ENCODE measurements at regions not wholly inside any gene's neighbourhood (a gene's known extent, or its start where the extent isn't known, plus 50 kb on each side); places are given as distances from the start of the nearest gene placed in this dataset.

DNA sequence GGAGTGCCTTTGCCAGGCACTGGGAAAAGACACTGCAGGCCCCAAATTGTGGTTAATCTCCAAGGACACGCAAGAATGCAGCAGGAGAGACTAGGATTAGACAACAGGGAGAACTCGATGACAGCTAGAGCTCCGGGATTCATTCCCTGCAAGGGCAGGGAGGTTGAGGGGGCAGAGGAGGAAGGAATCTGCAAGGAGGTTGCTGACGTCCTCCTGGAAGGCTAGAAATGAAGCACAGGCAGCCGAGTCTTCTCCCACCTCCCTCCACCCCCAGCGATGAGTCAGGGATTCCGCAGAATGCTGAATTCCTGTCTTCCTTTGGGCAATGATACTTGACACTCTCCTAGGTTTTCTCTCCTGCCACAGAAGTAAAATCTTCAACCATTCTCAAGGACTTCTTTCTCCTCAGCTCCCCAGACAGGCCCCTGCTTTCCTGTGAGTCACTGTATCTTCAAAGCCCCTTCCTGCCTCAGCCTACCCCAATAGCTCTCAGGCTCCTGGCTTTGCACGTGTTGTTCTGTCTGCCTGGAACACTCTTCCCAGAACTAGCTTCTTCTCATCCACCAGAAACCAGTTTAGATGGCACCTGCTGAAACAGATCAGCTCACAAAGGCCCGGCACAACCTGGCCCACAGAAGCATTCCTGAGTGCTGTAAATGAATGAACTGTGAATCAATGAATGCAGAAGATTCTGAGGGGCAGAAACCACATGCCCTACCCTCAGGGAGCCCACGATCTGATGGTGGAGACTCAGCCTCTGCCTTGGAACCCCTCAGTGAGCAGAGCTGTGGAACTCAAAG lies 85.6 kb downstream of the MRPL14 start:
- no peak overlapping the region; a peak in 1 of 5 replicates for H3K4me3 Mint-ChIP-seq
- H3K36me3 Mint-ChIP-seq (ENCODE audit: insufficient read depth in 1 of 3, low read depth in 3 of 3), result no peaks in the 10 kb centered on the region
- DNase-seq, result peak; percentile 84

More for the DNA sequence above, 85.6 kb downstream of the MRPL14 start:
- WGBS (ENCODE audit: extremely low coverage, insufficient read length, low lambda C conversion rate), result no CpG with 5 or more reads among the region's 10 CpGs
- no peak overlapping the region for H4K8ac ChIP-seq (replicated peaks; ENCODE audit: insufficient read length, low read depth, low read length)
- no peak overlapping the region for H2AFZ ChIP-seq (ENCODE audit: low read length)
- H4K20me1 ChIP-seq (ENCODE audit: control insufficient read depth, insufficient read depth, insufficient read length), result no peaks in the 10 kb centered on the region
- H3K4me1 ChIP-seq (ENCODE audit: insufficient read depth, low read length), result peaks cover 10% of the 10 kb centered on the region; the same call in 1 of the 2 replicates
- peaks cover 40 to 48% of the 10 kb centered on the region in 2 experiments for H3K4me1 Mint-ChIP-seq
- H3K56ac ChIP-seq (ENCODE audit: insufficient read length, low read depth, low read length), result no peak overlapping the region
- no peaks in the 10 kb centered on the region for H3K23me2 ChIP-seq (ENCODE audit: insufficient read length, low read depth, low read length, poor library complexity, severe bottlenecking)
- H2AK5ac ChIP-seq (ENCODE audit: insufficient read length, low read length), result no peak overlapping the region
- no peak overlapping the region for H2BK120ac ChIP-seq (ENCODE audit: low read depth, low read length, poor library complexity, severe bottlenecking)
- no peaks in the 10 kb centered on the region for H3K9me3 Mint-ChIP-seq
- H3K27ac ChIP-seq (ENCODE audit: insufficient read length, low read depth, low read length), result no peak overlapping the region
- no peaks in the 10 kb centered on the region for H3K9me3 ChIP-seq (ENCODE audit: control insufficient read depth, low read depth, low read length)
- H3K27me3 Mint-ChIP-seq (ENCODE audit: low read depth), result no peaks in the 10 kb centered on the region
- no peak overlapping the region for H2BK20ac ChIP-seq (ENCODE audit: low read depth, low read length, poor library complexity, severe bottlenecking)
- H2BK12ac ChIP-seq (ENCODE audit: insufficient read length, low read depth, low read length), result no peak overlapping the region
- H3K18ac ChIP-seq (ENCODE audit: insufficient read length, low read depth, low read length), result peak overlapping the region; percentile 61
- H3K23ac ChIP-seq (ENCODE audit: insufficient read length, low read depth, low read length), result no peak overlapping the region
- peak overlapping the region; percentile 26; the same call in 1 of the 2 replicates for H2BK15ac ChIP-seq (ENCODE audit: low read depth, low read length)
- H3K9ac ChIP-seq (ENCODE audit: extremely low read depth, insufficient read length, low read length), result no peak overlapping the region
- no peak overlapping the region for H4K5ac ChIP-seq (ENCODE audit: insufficient read length, low read depth, low read length)
- no peaks in the 10 kb centered on the region for H3K79me2 ChIP-seq (ENCODE audit: insufficient read depth, low read length)
- H3K4ac ChIP-seq (ENCODE audit: low read depth, low read length), result no peak overlapping the region; the same call in 1 of the 2 replicates
- H3K14ac ChIP-seq (ENCODE audit: insufficient read depth, low read length), result peak overlapping the region; percentile 44; the same call in 1 of the 2 replicates
- no peak overlapping the region for H3T11ph ChIP-seq (ENCODE audit: low read length)
- no peaks in the 10 kb centered on the region for H3K27me3 ChIP-seq (ENCODE audit: insufficient read depth, low read length)
- H2BK5ac ChIP-seq (ENCODE audit: insufficient read length, low read length), result no peak overlapping the region
- TF ChIP-seq, protein P1, sequence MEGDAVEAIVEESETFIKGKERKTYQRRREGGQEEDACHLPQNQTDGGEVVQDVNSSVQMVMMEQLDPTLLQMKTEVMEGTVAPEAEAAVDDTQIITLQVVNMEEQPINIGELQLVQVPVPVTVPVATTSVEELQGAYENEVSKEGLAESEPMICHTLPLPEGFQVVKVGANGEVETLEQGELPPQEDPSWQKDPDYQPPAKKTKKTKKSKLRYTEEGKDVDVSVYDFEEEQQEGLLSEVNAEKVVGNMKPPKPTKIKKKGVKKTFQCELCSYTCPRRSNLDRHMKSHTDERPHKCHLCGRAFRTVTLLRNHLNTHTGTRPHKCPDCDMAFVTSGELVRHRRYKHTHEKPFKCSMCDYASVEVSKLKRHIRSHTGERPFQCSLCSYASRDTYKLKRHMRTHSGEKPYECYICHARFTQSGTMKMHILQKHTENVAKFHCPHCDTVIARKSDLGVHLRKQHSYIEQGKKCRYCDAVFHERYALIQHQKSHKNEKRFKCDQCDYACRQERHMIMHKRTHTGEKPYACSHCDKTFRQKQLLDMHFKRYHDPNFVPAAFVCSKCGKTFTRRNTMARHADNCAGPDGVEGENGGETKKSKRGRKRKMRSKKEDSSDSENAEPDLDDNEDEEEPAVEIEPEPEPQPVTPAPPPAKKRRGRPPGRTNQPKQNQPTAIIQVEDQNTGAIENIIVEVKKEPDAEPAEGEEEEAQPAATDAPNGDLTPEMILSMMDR (conservative IDR thresholded peaks at IDR 0.05), result no peak
- H4K91ac ChIP-seq (ENCODE audit: insufficient read length, low read depth, low read length), result no peak overlapping the region
- no peaks in the 10 kb centered on the region for H3K79me1 ChIP-seq (ENCODE audit: insufficient read depth, low read depth, low read length, poor library complexity, severe bottlenecking)
- no peak overlapping the region for H3K4me2 ChIP-seq (ENCODE audit: insufficient read depth, insufficient read length, low read length)
- peak overlapping the region; percentile 17 to 93 (median 54); a peak in 5 of 7 replicates for H3K27ac Mint-ChIP-seq
